Endodermal cell (in vitro differentiated cells): ENCODE measurements at regions not wholly inside any gene's neighbourhood (a gene's known extent, or its start where the extent isn't known, plus 50 kb on each side); places are given as distances from the start of the nearest gene placed in this dataset.
"Not testable (repeated sequence)": the region's sequence is repeated elsewhere in the genome, so short reads cannot be mapped to it uniquely, and the experiment has no call there.

Source experiments
- DNase-seq: peaks from one replicate; pipeline ENCODE4 v3.0.0-alpha.2; 2017
- H3K27ac ChIP-seq: 2 replicates; pipeline ENCODE4 v1.5.1; 2013; ENCODE audit warnings: mild to moderate bottlenecking, low read depth, low read length, moderate library complexity
- H3K27me3 ChIP-seq: 2 replicates; pipeline ENCODE4 v1.6.1; 2013; ENCODE audit warnings: mild to moderate bottlenecking, low read length, moderate library complexity; ENCODE audit not compliant: insufficient read depth, control insufficient read depth, poor library complexity, severe bottlenecking
- H3K36me3 ChIP-seq: 2 replicates; pipeline ENCODE4 v1.7.0; 2013; ENCODE audit warnings: mild to moderate bottlenecking, low read length, moderate library complexity; ENCODE audit not compliant: control insufficient read depth, insufficient read depth
- H3K4me1 ChIP-seq: one replicate; pipeline ENCODE4 v1.7.0; 2013; ENCODE audit warnings: low read length; ENCODE audit not compliant: control insufficient read depth, insufficient read depth
- H3K4me3 ChIP-seq: 2 replicates; pipeline ENCODE4 v1.5.1; 2013; ENCODE audit warnings: mild to moderate bottlenecking, low read length, moderate library complexity
- H3K9ac ChIP-seq: 2 replicates; pipeline ENCODE4 v1.6.1; 2013; ENCODE audit warnings: mild to moderate bottlenecking, low read length, moderate library complexity; ENCODE audit not compliant: poor library complexity, severe bottlenecking; ENCODE audit errors: extremely low read depth
- H3K9me3 ChIP-seq: 2 replicates; pipeline ENCODE4 v1.6.1; 2013; ENCODE audit warnings: mild to moderate bottlenecking, low read length, moderate library complexity; ENCODE audit not compliant: control insufficient read depth
- H3K27ac Mint-ChIP-seq: 2 replicates; pipeline ENCODE4 v1.8.0; 2020; ENCODE audit warnings: mixed read lengths
- H3K27me3 Mint-ChIP-seq: 2 replicates; pipeline ENCODE4 v1.8.0; 2021; ENCODE audit warnings: mild to moderate bottlenecking, mixed read lengths; ENCODE audit not compliant: insufficient read depth
- H3K36me3 Mint-ChIP-seq: 2 replicates; pipeline ENCODE4 v1.8.0; 2020; ENCODE audit warnings: low read depth, mixed read lengths
- H3K4me1 Mint-ChIP-seq: 2 replicates; pipeline ENCODE4 v1.8.0; 2020; ENCODE audit warnings: mixed read lengths
- H3K4me3 Mint-ChIP-seq: 2 replicates; pipeline ENCODE4 v1.8.0; 2020; ENCODE audit warnings: mild to moderate bottlenecking, moderate library complexity, mixed read lengths
- H3K9me3 Mint-ChIP-seq: 2 replicates; pipeline ENCODE4 v1.8.0; 2020; ENCODE audit warnings: mild to moderate bottlenecking, mixed read lengths
- CTCF ChIP-seq: fragments of 200-600 bp; sonication (generic); conservative IDR thresholded peaks from 2 replicates; pipeline ENCODE4 v1.5.0; 2021; ENCODE audit warnings: antibody characterized with exemption, mild to moderate bottlenecking
- WGBS, 2 experiments: methylation state at CpG; one replicate each; pipeline versions ENCODE4 v1.1.5 to v1.1.7; 2013; ENCODE audit warnings: missing lambda C conversion rate in 2 of 2, mixed read lengths in 1 of 2; ENCODE audit not compliant: insufficient coverage in 1 of 2, insufficient read length in 1 of 2; 5-methylcytosine and 5-hydroxymethylcytosine counted together

GRCh38 chr12:97876780-97877179, 414.2 kb downstream of the RMST start:
- Mint-ChIP-seq H3K27me3 (no peaks in the 10 kb centered on the region), H3K9me3 (peaks cover 3% of the 10 kb centered on the region), H3K4me3 (no peak overlapping the region), H3K36me3 (no peaks in the 10 kb centered on the region), H3K27ac (no peak overlapping the region), H3K4me1 (no peaks in the 10 kb centered on the region)
- Histone ChIP-seq H3K9ac (no peak overlapping the region), H3K36me3 (no peaks in the 10 kb centered on the region), H3K9me3 (no peaks in the 10 kb centered on the region), H3K27me3 (no peaks in the 10 kb centered on the region), H3K4me1 (no peaks in the 10 kb centered on the region), H3K27ac (no peak overlapping the region), H3K4me3 (no peak overlapping the region)
- DNase-seq = no peak
- WGBS, 2 experiments = 40 to 84% methylated on average over 1 to 2 of the region's 4 CpGs
- TF ChIP-seq CTCF = no peak

- Histone ChIP-seq H3K27ac (no peak overlapping the region), H3K4me1 (no peaks in the 10 kb centered on the region), H3K9ac (no peak overlapping the region), H3K4me3 (no peak overlapping the region), H3K27me3 (no peaks in the 10 kb centered on the region), H3K36me3 (no peaks in the 10 kb centered on the region), H3K9me3 (no peaks in the 10 kb centered on the region)
- Mint-ChIP-seq H3K36me3 (no peaks in the 10 kb centered on the region), H3K27ac (no peak overlapping the region), H3K27me3 (no peaks in the 10 kb centered on the region), H3K4me3 (no peak overlapping the region), H3K9me3 (peaks cover 3% of the 10 kb centered on the region), H3K4me1 (no peaks in the 10 kb centered on the region)
- TF ChIP-seq CTCF = no peak
- DNase-seq = no peak
Measured at GRCh38 chr12:97877404-97877803, 414.8 kb downstream of the RMST start.

- 80 to 89% methylated on average over 1 to 4 of the region's 4 CpGs for WGBS, 2 experiments
- Histone ChIP-seq H3K4me1 (no peaks in the 10 kb centered on the region), H3K36me3 (no peaks in the 10 kb centered on the region), H3K9me3 (no peaks in the 10 kb centered on the region), H3K27me3 (no peaks in the 10 kb centered on the region), H3K27ac (no peak overlapping the region), H3K4me3 (no peak overlapping the region), H3K9ac (no peak overlapping the region)
- Mint-ChIP-seq H3K4me1 (peaks cover 3% of the 10 kb centered on the region), H3K36me3 (no peaks in the 10 kb centered on the region), H3K27me3 (no peaks in the 10 kb centered on the region), H3K9me3 (no peaks in the 10 kb centered on the region), H3K4me3 (no peak overlapping the region), H3K27ac (no peak overlapping the region)
- DNase-seq = no peak
- no peak for TF ChIP-seq CTCF
Measured at GRCh38 chr12:97886511-97887176, 424.0 kb downstream of the RMST start.

GRCh38 chr12:97897881-97898280, 435.3 kb downstream of the RMST start:
- not testable (repeated sequence) for H3K36me3 ChIP-seq, H3K27me3 ChIP-seq, H3K4me1 Mint-ChIP-seq, H3K4me3 Mint-ChIP-seq, H3K9ac ChIP-seq, DNase-seq, H3K27ac Mint-ChIP-seq, H3K4me1 ChIP-seq, H3K27ac ChIP-seq, H3K27me3 Mint-ChIP-seq, H3K9me3 ChIP-seq, H3K4me3 ChIP-seq, H3K36me3 Mint-ChIP-seq
- WGBS, 2 experiments = 67 to 92% methylated on average over 2 to 6 of the region's 6 CpGs
- H3K9me3 Mint-ChIP-seq = peaks cover 15% of the 10 kb centered on the region
